GM21515 (cell line): ENCODE measurements at regions not wholly inside any gene's neighbourhood (a gene's known extent, or its start where the extent isn't known, plus 50 kb on each side); places are given as distances from the start of the nearest gene placed in this dataset.

Experiments
- ATAC-seq: cut with Tn5 transposase; IDR thresholded peaks from one replicate; pipeline ENCODE4 v1.9.1; 2021; ENCODE audit not compliant: unreplicated experiment

DNA sequence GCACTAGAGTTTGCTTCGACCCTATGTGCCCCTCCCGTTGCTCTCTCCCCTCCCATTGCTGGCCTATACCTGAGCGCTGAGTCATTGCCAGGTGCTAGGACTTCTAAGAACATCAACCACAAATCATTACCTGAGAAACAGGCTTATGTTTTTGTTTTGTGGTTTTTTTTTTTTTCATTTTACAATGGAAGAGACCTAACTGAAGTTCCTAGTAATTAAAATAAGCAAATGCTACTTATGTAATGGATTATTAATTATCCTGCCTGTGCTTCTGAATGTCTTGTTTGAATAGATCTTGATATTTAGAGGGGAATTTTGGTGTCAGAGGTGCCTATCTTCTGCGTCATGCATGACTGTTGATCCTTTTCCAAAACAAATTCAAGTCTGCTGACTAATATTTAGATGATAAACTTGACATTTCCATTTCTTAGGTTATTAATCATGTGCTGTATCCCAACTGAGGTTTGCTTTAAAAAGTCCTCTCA is 275.4 kb upstream of the CPEB2 start:
- ATAC-seq, result no peak

DNA sequence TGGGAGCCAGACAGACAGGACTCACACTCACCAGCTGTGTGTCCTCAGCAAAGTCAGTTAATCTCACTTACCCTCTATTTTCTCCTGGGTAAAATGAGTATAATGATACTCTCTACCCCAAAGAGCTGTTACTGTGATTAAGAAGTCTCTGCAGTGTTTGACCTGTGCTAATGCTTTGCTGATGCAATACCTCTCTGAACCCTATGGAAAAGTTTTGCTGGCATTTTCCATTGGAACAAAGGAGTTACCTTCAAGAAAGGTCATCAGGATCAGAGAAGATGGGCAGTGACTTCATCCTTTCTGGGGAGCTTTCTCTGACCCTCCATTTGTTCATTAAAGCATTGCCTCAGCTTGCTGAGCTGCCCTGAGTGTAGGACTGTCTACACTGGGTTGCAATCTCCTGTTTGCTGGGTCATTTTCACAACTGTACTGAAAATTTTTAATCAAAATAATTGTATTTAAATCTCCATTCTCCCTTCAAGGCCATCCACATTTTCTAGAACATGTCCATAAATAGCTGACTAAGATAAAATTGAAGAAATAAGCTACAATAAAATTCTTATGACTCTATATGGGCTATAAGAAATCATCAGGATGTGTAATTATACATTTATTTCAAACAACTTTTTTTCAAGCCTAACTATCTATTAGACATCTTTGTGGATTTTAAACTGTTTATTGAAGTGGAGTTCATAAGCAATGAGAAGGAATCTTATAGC is 272.8 kb upstream of the CPEB2 start:
- no peak for ATAC-seq

DNA sequence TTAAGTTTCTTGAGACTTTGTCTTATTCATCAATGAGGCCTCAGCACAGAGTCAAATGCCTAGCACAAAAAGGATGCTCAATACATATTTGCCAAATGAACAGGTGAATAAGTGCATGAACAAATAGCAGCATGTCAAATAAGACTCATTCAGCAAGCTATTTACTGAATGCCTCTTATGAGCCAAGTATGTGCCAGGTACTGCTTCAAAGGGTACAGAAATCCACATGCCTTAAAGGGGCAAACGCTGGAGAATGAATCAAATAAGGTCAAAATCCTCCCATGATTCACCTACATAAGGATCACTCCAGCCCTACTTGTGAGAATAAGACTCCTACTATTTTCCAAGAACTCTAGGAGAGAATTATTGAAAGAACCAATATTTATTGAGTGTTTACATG is 260.2 kb upstream of the CPEB2 start:
- ATAC-seq, result no peak

DNA sequence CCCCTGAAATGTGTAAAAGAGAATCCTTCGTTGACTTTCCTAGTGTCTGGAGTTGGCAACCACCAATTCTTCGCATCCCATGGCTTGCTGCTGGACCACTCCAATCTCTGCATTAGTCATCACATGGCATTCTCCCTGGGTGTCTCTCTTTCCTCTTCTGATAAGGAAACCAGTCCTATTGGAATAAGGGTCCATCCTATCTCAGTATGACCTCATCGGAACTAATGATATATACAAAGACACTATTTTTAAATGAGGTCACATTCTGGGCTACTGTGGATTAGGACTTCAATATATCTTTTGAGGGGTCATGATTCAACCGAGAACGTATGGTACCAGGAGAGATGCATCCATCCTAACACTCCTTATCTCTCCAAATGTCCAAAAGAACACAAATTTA is 259.1 kb upstream of the CPEB2 start:
- ATAC-seq, result no peak

GRCh38 chr4:14743601-14744000 is 258.7 kb upstream of the CPEB2 start:
- ATAC-seq, result no peak

- ATAC-seq, result no peak
Measured at GRCh38 chr4:14744346-14744745, 257.9 kb upstream of the CPEB2 start.

DNA sequence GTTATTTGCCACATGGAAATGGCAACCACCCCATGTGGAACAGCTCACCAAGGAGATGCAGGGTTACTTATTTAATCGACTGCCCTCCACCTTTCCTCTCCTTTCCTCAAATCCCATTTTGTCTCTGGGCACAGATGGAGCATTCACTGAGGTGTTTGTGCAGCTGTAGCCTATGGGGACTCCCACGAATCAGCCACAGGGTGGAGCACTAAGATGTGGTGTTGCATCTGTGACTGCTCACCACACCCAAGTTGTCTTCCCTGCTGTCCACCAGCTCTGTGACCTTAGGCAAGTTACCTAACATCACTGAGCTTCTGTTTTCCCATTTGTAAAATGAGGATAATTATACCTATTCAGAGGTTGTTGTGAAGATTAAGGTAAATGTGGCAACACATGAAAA is 252.4 kb upstream of the CPEB2 start:
- ATAC-seq, result no peak

GRCh38 chr4:14752341-14753046 is 249.8 kb upstream of the CPEB2 start:
- no peak for ATAC-seq

DNA sequence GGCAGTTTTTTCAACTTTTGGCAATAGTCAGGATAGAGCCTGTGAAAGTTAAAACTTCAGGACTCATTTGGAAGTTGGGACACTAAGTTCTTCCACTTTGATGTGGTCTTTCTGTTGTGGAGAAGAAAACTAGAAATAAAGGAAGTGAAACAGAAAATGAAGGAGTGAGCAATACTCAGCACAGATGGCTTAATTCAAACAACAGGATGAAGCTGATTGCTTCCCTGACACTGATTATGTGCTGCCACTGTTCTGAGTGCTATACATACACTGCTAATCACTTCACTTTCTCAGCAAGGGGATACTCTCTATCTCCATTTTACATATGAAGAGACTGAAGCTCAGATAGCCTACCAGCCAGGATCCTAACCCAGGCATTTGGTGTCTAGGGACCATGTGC is 235.1 kb upstream of the CPEB2 start:
- ATAC-seq, result peak; percentile 59

DNA sequence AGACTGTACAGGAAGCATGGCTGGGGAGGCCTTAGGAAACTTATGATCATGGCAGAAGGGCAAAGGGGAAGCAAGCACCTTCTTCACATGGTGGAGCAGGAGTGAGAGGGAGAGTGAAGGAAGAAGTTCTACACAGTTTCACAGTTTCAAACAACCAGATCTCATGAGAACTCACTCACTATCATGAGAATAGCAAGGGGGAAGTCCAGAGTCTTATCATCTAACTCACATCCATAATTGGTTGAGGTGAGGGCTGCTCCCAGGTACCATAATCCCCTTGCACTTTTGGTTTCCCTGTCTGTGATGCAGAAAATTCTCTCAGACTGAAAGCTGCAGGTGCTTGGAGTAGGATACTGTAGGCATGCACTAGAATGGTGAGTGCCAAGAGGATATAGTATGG is 233.8 kb upstream of the CPEB2 start:
- no peak for ATAC-seq

GRCh38 chr4:14769993-14770392 is 232.3 kb upstream of the CPEB2 start:
- ATAC-seq, result no peak

DNA sequence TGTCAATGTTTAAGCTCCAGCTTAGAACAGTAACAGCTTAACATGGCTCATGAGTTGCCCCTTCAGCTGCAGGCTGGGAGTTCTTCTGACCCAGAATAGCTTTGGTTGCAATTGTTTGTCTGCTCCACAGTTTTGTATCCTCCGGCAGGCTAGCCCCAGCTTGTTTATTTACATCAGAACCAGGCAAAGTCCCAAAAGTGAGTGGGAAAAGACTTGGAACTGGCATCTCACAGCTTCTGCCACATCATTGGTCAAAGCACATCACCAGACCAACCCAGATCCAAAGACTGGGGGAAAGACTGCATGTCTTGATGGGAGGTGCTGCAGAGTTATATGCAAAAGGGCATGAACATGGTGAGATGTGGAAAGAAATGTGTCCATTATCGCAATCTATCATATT is 231.2 kb upstream of the CPEB2 start:
- no peak for ATAC-seq

DNA sequence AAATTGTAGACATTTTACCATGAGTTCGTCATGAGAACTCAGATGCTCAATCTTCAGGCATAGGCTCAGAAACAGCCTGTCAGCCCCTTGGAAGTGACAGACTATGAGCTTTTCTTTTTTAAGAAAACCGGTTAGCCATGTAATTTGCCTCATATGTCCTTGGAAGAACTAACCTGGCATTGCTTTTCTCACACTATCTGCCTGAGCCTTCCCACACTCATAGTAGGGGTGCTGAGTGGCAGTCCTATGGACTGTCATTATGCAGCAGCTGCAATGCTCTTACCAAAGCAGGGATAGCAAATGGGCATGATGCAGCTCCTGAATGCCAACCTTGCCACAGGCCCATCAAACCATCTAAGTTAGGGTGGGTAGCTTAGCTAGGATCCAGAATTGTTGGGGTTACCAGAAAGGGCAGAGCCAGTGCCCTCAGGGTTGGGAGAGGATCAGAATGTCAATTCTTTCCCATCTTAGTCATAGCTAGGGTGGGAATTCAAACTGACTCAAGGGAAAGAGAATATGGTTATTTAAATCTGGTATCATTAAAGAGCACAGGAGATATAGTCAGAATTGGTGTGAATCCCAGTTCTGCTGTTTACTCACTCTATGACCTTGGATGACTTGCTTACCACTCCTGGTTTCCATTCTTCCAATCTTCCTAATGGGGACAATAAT is 230.6 kb upstream of the CPEB2 start:
- no peak for ATAC-seq

DNA sequence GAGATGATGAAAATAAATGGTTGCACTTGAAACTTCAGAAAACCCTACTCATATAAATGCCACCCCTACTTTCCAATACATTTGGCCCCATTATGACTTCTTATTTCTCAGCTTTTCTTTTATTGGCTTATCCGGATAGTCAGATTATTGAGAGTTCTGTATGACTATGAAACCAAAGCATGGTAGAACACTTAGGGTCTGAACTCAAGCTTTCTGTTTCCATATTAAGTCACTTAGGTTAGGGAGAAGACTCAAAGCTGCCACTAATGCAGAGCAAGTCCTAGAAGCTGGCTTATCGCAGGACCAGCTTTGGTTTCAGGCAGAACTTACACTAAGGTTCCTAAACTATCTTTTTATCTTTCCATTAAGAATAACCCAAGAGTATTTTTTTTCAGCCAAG is 229.9 kb upstream of the CPEB2 start:
- no peak for ATAC-seq

DNA sequence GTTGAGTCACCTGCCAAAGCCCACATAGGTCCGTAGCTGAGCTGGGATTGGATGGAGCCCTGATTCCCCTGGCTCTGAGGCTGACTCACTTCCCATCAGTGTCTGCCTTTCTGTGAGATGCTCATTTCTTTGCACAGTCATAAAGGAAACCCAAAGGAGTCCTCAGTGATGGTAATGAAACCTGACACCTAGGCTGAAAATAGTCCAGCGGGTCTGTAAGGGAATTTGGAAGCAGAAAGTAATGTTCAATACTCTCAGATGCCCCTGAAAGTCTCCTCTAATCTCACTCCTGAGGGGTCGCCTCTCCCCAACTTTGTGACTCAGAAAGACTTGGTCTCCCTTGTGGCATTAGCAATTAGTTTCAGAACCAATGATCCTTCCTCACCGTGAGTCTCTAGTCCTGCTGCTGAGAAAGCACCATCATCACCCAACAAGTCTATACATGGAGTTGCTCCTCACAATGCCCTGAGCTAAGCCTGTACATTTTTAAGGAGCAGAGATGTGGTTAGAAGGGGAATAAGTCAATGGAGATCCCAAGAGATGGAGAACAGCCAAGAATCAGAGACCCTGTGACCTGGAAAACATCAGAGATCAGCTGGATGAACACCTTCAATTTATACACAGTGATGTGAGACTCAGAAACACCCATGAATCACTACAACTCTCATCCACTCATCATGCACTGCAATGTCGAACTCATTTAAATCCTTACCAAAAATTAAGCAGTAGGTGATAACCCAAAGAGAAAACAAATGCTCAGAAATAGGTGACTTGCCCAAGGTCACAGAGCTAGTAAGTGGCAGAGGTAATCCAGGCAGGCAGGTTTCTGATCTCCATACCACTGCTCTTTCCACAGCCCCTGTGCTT is 219.0 kb upstream of the CPEB2 start:
- ATAC-seq, result peak; percentile 92

DNA sequence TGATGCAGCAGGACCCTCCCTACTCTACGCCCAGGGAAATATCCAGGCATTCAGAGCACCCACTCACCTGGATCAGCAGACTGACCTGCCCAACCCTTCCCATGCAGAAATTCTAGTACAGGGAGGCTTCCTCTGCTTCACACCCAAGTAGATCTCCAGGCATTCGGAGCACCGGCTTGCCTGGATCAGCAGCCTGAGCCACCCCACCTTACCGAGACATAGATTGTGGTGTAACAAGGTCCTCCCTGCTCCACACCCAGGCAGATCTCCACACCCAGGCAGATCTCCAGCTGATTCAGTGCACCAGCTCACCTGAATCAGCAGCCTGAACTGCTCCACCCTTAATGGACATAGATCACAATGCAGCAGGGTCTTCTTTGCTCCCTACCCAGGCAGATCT is 215.1 kb upstream of the CPEB2 start:
- ATAC-seq, result no peak

DNA sequence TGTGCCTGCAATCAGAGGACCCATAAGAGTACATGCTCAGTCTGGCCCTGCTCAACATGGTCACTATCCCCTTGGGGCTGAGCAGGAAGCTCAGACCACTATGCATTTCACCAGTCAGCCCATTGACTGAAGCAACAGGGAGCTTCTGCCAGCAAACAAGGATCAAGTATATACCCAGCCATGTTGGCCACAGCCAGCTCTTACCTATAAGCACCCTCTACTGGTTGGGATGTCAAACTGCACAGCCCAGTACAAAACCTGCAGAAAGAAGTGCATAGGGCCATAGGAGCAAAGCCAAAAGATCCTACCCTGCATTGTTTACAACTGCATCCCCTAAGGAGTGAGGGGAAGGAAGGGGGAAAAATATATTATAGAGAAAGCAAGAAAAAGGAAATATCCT is 214.4 kb upstream of the CPEB2 start:
- no peak for ATAC-seq

DNA sequence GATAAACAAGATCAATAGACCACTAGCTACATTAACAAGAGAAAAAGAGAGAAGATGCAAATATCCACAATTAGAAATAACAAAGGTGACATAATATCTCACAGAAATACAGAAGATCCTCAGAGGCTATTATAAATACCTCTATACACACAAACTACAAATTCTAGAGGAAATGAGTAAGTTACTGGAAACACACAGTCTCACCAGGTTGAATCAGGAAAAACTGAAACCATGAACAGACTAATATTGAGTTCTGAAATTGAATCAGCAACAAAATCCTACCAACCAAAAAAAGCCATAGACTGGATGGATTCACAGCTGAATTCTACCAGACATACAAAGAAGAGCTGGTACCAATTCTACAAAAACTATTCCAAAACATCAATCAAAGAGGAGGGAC is 211.8 kb upstream of the CPEB2 start:
- no peak for ATAC-seq

- ATAC-seq, result no peak
Measured at GRCh38 chr4:14792702-14793227, 209.5 kb upstream of the CPEB2 start.

GRCh38 chr4:14800977-14801376 is 201.3 kb upstream of the CPEB2 start:
- ATAC-seq, result no peak

DNA sequence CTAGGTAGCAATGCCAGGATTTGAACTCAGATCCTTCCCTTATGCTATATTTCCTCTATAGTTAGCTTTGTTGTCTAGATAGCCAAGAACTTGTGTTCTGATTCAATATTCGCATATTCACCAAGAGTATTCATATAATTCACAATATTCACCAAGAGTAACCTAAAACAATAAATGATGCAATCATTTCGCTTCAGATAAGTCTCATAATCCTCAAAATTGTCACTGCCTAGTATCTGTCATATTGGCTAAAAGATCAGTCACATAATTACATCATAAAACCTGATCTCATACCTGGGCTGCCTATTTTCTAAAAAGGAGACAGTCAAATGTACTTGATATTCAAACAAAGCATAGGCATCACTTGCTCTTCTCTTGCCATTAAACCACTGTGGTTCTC is 199.7 kb upstream of the CPEB2 start:
- no peak for ATAC-seq
